ENCODE measurements at regions not wholly inside any gene's neighbourhood (a gene's known extent, or its start where the extent isn't known, plus 50 kb on each side); places are given as distances from the start of the nearest gene placed in this dataset.

DNA sequence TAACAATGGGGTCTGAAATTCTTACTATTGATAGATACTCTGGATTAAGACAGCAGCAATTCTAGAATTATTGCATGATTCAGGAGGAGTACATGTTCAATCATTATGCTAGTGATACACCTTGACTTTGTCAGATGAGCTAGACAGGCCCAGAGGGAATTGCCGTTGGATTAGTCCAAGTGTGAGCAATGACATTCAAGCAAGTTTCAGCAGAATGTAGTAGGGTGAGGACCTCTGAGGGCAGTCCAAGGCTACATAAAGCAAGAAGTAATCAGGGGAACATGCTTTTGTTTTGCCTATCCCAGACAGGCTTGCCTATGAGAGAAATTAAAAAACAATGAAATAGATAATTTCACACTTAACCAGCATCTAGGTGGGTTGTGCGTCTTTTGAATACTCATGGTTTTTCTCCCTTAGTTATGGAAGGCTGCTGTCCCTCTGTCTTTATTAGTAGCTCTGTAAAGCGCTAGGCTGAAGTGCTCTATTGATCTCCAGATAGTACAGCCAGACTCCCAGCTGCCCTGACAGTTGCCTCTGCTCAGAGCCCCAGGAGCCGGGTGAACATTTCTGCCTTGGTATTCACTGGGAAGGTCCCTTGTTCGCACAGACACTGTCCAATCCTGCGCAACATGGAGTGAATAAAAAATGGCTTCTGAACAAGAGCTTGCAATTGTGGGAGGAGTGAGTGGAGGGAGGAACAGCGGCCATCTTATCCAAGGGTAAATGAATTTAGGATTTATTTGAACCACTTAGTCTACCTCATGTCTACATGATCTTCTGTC, 316.6 kb upstream of the ONECUT1 start:
- ChIA-PET POLR2A (no interaction called here), CTCF (interaction anchor here in 1 of 2 donors (0.6 kb wide), 1 partner anchor 955 kb away, joined by 3 read pairs; no protein-coding TSS in a partner anchor)
- H3K27ac Mint-ChIP-seq, result no peak overlapping the region
- H3K27ac ChIP-seq (ENCODE audit: low read length), result no peak overlapping the region
- H3K4me3 Mint-ChIP-seq, result no peak overlapping the region
- H3K9me3 Mint-ChIP-seq, result peaks cover 0 to 3% (median 2%) of the 10 kb centered on the region in 3 donors
- WGBS (ENCODE audit: insufficient coverage), result 77% methylated on average over 4 of the region's 7 CpGs
- H3K36me3 Mint-ChIP-seq, result no peaks in the 10 kb centered on the region
- no peaks in the 10 kb centered on the region for H3K4me1 ChIP-seq (ENCODE audit: control insufficient read depth in 1 of 2, extremely low read depth in 1 of 2, insufficient read depth in 2 of 2, low read length in 2 of 2)
- H3K36me3 ChIP-seq (ENCODE audit: control insufficient read depth in 2 of 2, extremely low read depth in 1 of 2, insufficient read depth in 1 of 2, low read length in 1 of 2), result no peaks in the 10 kb centered on the region
- no peak overlapping the region for H3K4me3 ChIP-seq (ENCODE audit: control insufficient read depth in 1 of 2, extremely low read depth in 1 of 2, low read length in 1 of 2)
- no peaks in the 10 kb centered on the region for H3K4me1 Mint-ChIP-seq
- no peak for ATAC-seq (replicated peaks in 1 of 4)
- H3K27me3 Mint-ChIP-seq, result peaks cover 2 to 9% of the 10 kb centered on the region in 2 donors
- H3K27me3 ChIP-seq (replicated peaks in 1 of 2; ENCODE audit: control insufficient read depth in 2 of 2, extremely low read depth in 1 of 2, insufficient read depth in 2 of 2, low read length in 1 of 2), result no peaks in the 10 kb centered on the region
- DNase-seq, result no peak
- no peaks in the 10 kb centered on the region for H3K9me3 ChIP-seq

DNA sequence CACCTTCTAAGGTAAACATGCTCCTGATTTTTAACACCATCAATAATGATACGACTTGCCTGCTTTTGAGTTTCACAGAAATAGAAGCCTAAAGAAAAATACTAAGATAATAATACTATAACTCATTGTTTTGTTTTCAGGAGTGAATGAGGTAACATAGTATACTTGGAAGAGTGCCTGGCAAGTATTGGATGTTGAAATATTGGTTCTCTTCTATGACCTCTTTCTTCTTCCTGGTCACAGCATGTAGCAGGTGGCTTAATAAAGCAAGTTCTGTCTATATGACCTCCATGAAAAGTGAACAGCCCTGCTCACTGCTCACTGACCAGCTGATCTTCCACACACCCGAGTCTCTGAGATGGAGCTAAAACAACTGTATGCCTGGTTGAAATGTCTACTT, 312.3 kb upstream of the ONECUT1 start:
- ChIA-PET CTCF (no interaction called here), POLR2A (no interaction called here)

DNA sequence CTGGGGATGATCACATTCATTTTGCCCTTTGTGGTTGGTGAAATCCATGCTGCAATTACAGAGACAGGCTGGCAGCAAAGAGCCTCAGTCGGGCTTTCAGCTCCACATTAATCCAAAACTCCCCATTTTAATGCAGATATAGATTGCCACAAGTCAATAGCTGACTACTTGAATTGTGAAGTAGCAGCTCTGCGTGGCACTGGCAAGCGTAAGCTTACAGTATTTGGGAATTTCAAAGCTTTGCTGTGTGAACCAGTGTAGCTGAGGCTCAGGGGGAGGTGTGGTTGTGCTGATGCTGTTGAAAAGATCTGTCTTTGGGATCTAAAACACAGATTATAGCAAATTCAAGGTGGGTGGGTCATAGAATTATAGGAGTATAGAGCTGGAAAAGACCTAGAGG, 290.3 kb upstream of the ONECUT1 start:
- H3K9me3 ChIP-seq, result no peaks in the 10 kb centered on the region
- ChIA-PET POLR2A (no interaction called here), CTCF (interaction anchor here in 1 of 2 donors (0.5 kb wide), 1 partner anchor 10 kb away, joined by 6 read pairs; no protein-coding TSS in a partner anchor)
- peaks cover 0 to 6% of the 10 kb centered on the region in 2 donors for H3K27me3 Mint-ChIP-seq
- WGBS (ENCODE audit: insufficient coverage), result 27% methylated on average over 3 of the region's 3 CpGs
- H3K4me3 Mint-ChIP-seq, result no peak overlapping the region
- no peaks in the 10 kb centered on the region for H3K4me1 Mint-ChIP-seq
- no peak overlapping the region for H3K27ac Mint-ChIP-seq
- H3K27me3 ChIP-seq (replicated peaks in 1 of 2; ENCODE audit: control insufficient read depth in 2 of 2, extremely low read depth in 1 of 2, insufficient read depth in 2 of 2, low read length in 1 of 2), result no peaks in the 10 kb centered on the region
- no peaks in the 10 kb centered on the region for H3K4me1 ChIP-seq (ENCODE audit: control insufficient read depth in 1 of 2, extremely low read depth in 1 of 2, insufficient read depth in 2 of 2, low read length in 2 of 2)
- no peak overlapping the region for H3K27ac ChIP-seq (ENCODE audit: low read length)
- H3K4me3 ChIP-seq (ENCODE audit: control insufficient read depth in 1 of 2, extremely low read depth in 1 of 2, low read length in 1 of 2), result no peak overlapping the region
- ATAC-seq (replicated peaks in 1 of 4) (no peak), DNase-seq (no peak)
- no peaks in the 10 kb centered on the region for H3K36me3 ChIP-seq (ENCODE audit: control insufficient read depth in 2 of 2, extremely low read depth in 1 of 2, insufficient read depth in 1 of 2, low read length in 1 of 2)
- H3K36me3 Mint-ChIP-seq, result no peaks in the 10 kb centered on the region
- peaks cover 0 to 8% (median 0%) of the 10 kb centered on the region in 3 donors for H3K9me3 Mint-ChIP-seq

More for the DNA sequence above, 312.3 kb upstream of the ONECUT1 start:
- no peak overlapping the region for H3K4me3 ChIP-seq (ENCODE audit: control insufficient read depth in 1 of 2, extremely low read depth in 1 of 2, low read length in 1 of 2)
- H3K27me3 ChIP-seq (replicated peaks in 1 of 2; ENCODE audit: control insufficient read depth in 2 of 2, extremely low read depth in 1 of 2, insufficient read depth in 2 of 2, low read length in 1 of 2), result no peaks in the 10 kb centered on the region
- H3K27ac ChIP-seq (ENCODE audit: low read length), result no peak overlapping the region
- H3K4me1 ChIP-seq (ENCODE audit: control insufficient read depth in 1 of 2, extremely low read depth in 1 of 2, insufficient read depth in 2 of 2, low read length in 2 of 2), result no peaks in the 10 kb centered on the region
- Mint-ChIP-seq H3K27ac (no peak overlapping the region), H3K4me3 (no peak overlapping the region), H3K27me3 (peaks cover 4 to 6% of the 10 kb centered on the region in 2 donors), H3K4me1 (no peaks in the 10 kb centered on the region), H3K36me3 (no peaks in the 10 kb centered on the region), H3K9me3 (peaks cover 2 to 7% (median 3%) of the 10 kb centered on the region in 3 donors)
- ATAC-seq (replicated peaks in 1 of 4), result no peak
- no peaks in the 10 kb centered on the region for H3K36me3 ChIP-seq (ENCODE audit: control insufficient read depth in 2 of 2, extremely low read depth in 1 of 2, insufficient read depth in 1 of 2, low read length in 1 of 2)
- no CpG with 5 or more reads among the region's 2 CpGs for WGBS (ENCODE audit: insufficient coverage)
- DNase-seq, result no peak
- no peaks in the 10 kb centered on the region for H3K9me3 ChIP-seq

DNA sequence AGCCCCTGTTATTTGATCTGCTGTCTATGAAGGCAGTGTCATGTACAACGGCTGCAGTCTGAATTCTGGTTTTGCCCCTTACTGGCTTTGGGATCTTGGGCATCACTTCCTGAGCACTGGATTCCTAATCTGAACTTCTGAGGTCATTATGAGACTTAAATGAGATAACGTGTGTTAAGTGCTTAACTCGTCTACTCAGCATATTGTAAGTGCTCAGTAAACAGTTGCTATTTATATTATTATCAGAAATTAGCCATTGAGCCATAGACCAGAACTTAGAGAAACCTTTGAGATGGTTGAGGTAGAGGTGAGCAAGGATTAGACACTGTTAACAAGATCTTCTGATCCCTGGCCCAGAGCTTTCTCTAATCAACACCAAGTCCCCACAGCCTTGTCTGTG, 284.1 kb upstream of the ONECUT1 start:
- 57% methylated on average over 1 of the region's 3 CpGs for WGBS (ENCODE audit: insufficient coverage)
- Mint-ChIP-seq H3K4me3 (no peak overlapping the region), H3K27ac (no peak overlapping the region), H3K9me3 (peaks cover 0 to 25% (median 0%) of the 10 kb centered on the region in 3 donors), H3K4me1 (no peaks in the 10 kb centered on the region), H3K27me3 (peaks cover 0 to 6% of the 10 kb centered on the region in 2 donors), H3K36me3 (no peaks in the 10 kb centered on the region)
- DNase-seq (no peak), ATAC-seq (replicated peaks in 1 of 4) (no peak)
- Histone ChIP-seq H3K27ac (ENCODE audit: low read length) (no peak overlapping the region), H3K4me1 (ENCODE audit: control insufficient read depth in 1 of 2, extremely low read depth in 1 of 2, insufficient read depth in 2 of 2, low read length in 2 of 2) (no peaks in the 10 kb centered on the region), H3K27me3 (replicated peaks in 1 of 2; ENCODE audit: control insufficient read depth in 2 of 2, extremely low read depth in 1 of 2, insufficient read depth in 2 of 2, low read length in 1 of 2) (no peaks in the 10 kb centered on the region), H3K4me3 (ENCODE audit: control insufficient read depth in 1 of 2, extremely low read depth in 1 of 2, low read length in 1 of 2) (no peak overlapping the region), H3K36me3 (ENCODE audit: control insufficient read depth in 2 of 2, extremely low read depth in 1 of 2, insufficient read depth in 1 of 2, low read length in 1 of 2) (no peaks in the 10 kb centered on the region), H3K9me3 (no peaks in the 10 kb centered on the region)
- ChIA-PET CTCF (no interaction called here), POLR2A (no interaction called here)

DNA sequence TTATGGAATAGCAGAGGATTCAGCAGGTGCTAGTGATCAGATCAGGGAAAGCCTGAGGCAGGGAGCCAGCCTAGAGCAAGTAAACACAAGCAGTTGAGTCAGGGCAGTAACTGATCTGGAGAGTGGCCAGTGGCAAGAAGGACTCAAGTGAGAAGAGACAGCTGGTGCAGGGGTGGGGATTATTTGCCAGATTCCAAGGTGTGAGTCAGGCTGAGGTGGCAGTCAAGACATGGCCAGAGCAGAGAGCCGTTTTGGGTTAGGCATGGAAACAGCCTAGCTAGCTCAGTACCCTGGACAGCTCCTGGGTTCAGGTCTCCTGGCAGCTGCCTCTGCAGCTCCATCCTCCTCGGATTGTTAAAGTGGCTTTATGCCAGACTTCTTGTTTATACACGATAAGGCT, 281.9 kb upstream of the ONECUT1 start:
- ChIA-PET CTCF (no interaction called here), POLR2A (no interaction called here)
- Histone ChIP-seq H3K4me1 (ENCODE audit: control insufficient read depth in 1 of 2, extremely low read depth in 1 of 2, insufficient read depth in 2 of 2, low read length in 2 of 2) (no peaks in the 10 kb centered on the region), H3K9me3 (no peaks in the 10 kb centered on the region), H3K4me3 (ENCODE audit: control insufficient read depth in 1 of 2, extremely low read depth in 1 of 2, low read length in 1 of 2) (no peak overlapping the region), H3K27me3 (replicated peaks in 1 of 2; ENCODE audit: control insufficient read depth in 2 of 2, extremely low read depth in 1 of 2, insufficient read depth in 2 of 2, low read length in 1 of 2) (no peaks in the 10 kb centered on the region), H3K36me3 (ENCODE audit: control insufficient read depth in 2 of 2, extremely low read depth in 1 of 2, insufficient read depth in 1 of 2, low read length in 1 of 2) (no peaks in the 10 kb centered on the region), H3K27ac (ENCODE audit: low read length) (no peak overlapping the region)
- peaks cover 0 to 25% (median 0%) of the 10 kb centered on the region in 3 donors for H3K9me3 Mint-ChIP-seq
- peaks cover 0 to 6% of the 10 kb centered on the region in 2 donors for H3K27me3 Mint-ChIP-seq
- DNase-seq, result peak in 2 of 35 experiments; percentile 0 to 1
- H3K4me3 Mint-ChIP-seq, result no peak overlapping the region
- H3K27ac Mint-ChIP-seq, result no peak overlapping the region
- WGBS (ENCODE audit: insufficient coverage), result 4% methylated on average over 3 of the region's 3 CpGs
- H3K36me3 Mint-ChIP-seq, result no peaks in the 10 kb centered on the region
- no peaks in the 10 kb centered on the region for H3K4me1 Mint-ChIP-seq
- ATAC-seq (replicated peaks in 1 of 4), result no peak

DNA sequence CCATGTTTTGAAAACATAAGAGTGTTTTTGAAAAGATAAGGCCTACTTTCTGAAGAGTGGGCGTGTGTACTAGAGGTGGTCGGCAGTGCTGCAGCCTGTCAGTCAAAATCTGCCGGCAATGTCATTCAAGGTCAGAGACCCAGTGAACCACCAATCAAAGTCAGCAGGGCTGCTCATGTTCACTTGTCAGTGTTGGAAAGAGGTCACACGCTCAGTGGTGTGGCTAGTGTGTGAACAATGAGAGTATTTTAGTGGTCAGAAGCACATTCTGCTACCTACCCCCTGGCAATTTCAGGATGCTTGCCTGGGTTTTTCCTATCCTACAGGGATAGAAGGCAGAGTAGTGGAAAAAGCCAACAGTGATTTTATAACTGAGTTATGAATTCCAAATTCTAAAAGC, 278.5 kb upstream of the ONECUT1 start:
- DNase-seq, result no peak
- Histone ChIP-seq H3K9me3 (no peaks in the 10 kb centered on the region), H3K27me3 (replicated peaks in 1 of 2; ENCODE audit: control insufficient read depth in 2 of 2, extremely low read depth in 1 of 2, insufficient read depth in 2 of 2, low read length in 1 of 2) (no peaks in the 10 kb centered on the region), H3K27ac (ENCODE audit: low read length) (no peak overlapping the region), H3K4me3 (ENCODE audit: control insufficient read depth in 1 of 2, extremely low read depth in 1 of 2, low read length in 1 of 2) (no peak overlapping the region), H3K4me1 (ENCODE audit: control insufficient read depth in 1 of 2, extremely low read depth in 1 of 2, insufficient read depth in 2 of 2, low read length in 2 of 2) (no peaks in the 10 kb centered on the region), H3K36me3 (ENCODE audit: control insufficient read depth in 2 of 2, extremely low read depth in 1 of 2, insufficient read depth in 1 of 2, low read length in 1 of 2) (no peaks in the 10 kb centered on the region)
- H3K36me3 Mint-ChIP-seq, result no peaks in the 10 kb centered on the region
- H3K4me1 Mint-ChIP-seq, result no peaks in the 10 kb centered on the region
- no peak for ATAC-seq (replicated peaks in 1 of 4)
- peaks cover 2 to 11% of the 10 kb centered on the region in 2 donors for H3K27me3 Mint-ChIP-seq
- H3K9me3 Mint-ChIP-seq, result peaks cover 0 to 12% (median 2%) of the 10 kb centered on the region in 3 donors
- no peak overlapping the region for H3K4me3 Mint-ChIP-seq
- POLR2A ChIA-PET, result no interaction called here
- CTCF ChIA-PET, result no interaction called here
- 20% methylated on average over 1 of the region's 4 CpGs for WGBS (ENCODE audit: insufficient coverage)
- H3K27ac Mint-ChIP-seq, result no peak overlapping the region

All from T-cell (primary cell).